ENCODE measurements at regions not wholly inside any gene's neighbourhood (a gene's known extent, or its start where the extent isn't known, plus 50 kb on each side); places are given as distances from the start of the nearest gene placed in this dataset.

DNA sequence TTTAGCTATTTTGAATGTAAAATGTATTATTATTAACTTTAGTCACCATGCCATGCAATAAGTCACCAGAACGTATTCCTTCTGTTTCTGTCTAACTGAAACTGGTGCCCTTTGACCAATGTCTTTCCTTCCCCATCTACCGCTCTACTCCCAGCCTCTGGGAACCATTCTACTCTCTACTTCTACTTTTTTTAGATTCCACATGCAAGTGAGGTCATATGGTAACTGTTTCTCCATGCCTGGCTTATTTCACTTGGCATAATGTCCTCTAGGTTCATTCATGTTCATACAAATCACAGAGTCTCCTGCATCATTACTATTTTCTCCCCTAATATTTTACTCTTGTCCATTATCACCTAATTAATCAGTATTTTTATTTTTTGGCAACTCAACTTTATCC, 160.1 kb downstream of the TMX1 start:
- no peak for DNase-seq
- H3K27ac ChIP-seq: no peak overlapping the region
- in situ Hi-C loops (cut with HindIII; ENCODE audit: low pct_ligation_motif_present, low sequenced_read_pairs): no loop called here
- no peaks in the 10 kb centered on the region for H3K27me3 ChIP-seq (replicated peaks)
- no peak overlapping the region for H3K4me3 ChIP-seq (ENCODE audit: low read depth, low read length)
- H3K36me3 ChIP-seq (replicated peaks): no peaks in the 10 kb centered on the region
- TF ChIP-seq, protein P1, sequence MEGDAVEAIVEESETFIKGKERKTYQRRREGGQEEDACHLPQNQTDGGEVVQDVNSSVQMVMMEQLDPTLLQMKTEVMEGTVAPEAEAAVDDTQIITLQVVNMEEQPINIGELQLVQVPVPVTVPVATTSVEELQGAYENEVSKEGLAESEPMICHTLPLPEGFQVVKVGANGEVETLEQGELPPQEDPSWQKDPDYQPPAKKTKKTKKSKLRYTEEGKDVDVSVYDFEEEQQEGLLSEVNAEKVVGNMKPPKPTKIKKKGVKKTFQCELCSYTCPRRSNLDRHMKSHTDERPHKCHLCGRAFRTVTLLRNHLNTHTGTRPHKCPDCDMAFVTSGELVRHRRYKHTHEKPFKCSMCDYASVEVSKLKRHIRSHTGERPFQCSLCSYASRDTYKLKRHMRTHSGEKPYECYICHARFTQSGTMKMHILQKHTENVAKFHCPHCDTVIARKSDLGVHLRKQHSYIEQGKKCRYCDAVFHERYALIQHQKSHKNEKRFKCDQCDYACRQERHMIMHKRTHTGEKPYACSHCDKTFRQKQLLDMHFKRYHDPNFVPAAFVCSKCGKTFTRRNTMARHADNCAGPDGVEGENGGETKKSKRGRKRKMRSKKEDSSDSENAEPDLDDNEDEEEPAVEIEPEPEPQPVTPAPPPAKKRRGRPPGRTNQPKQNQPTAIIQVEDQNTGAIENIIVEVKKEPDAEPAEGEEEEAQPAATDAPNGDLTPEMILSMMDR (IDR thresholded peaks at IDR 0.05; ENCODE audit: low read depth, low read length, missing control alignments): no peak

DNA sequence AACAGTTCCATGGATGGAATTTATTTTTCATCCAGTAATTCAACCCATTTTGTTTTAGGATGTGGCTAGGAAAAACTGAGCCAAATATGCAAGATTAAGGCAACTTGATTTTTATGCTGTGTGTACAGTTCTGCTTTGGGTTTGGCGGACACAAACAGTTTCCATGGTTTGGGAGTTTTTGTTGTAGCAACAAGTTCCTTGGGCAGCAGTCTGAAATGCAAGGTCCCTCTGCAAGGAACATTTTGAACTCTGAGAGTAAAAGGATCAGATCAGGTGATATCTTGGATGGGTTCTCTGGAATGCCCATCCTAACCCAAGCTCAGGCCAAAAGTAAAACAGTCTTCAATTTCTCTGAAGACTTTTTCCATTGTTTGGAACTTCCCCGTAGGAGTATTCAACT, 161.2 kb downstream of the TMX1 start:
- H3K4me3 ChIP-seq (ENCODE audit: low read depth, low read length): no peak overlapping the region
- no peaks in the 10 kb centered on the region for H3K36me3 ChIP-seq (replicated peaks)
- no peak for DNase-seq
- in situ Hi-C loops (cut with HindIII; ENCODE audit: low pct_ligation_motif_present, low sequenced_read_pairs): no loop called here
- H3K27ac ChIP-seq: no peak overlapping the region
- TF ChIP-seq, protein P1 (IDR thresholded peaks at IDR 0.05; ENCODE audit: low read depth, low read length, missing control alignments): no peak
- no peaks in the 10 kb centered on the region for H3K27me3 ChIP-seq (replicated peaks)

DNA sequence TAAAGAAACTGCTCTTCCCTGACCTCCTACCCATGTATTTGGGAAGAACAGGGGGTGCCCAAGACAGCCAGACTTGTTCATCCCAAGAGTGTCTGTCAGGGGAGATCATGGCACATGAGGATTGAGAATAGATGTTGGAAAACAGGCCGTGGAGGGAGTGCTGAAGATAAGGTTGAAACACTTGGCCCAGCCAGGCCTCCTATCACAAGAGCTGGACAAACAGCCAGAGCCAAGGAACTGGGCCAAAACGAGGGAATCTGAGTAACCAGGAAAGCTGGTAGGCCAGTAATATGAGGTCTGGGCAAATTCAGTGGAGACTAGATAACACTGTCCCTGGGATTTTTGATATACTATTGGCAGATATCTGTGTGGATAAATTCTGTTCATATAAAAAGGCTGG, 161.7 kb downstream of the TMX1 start:
- TF ChIP-seq, protein P1 (IDR thresholded peaks at IDR 0.05; ENCODE audit: low read depth, low read length, missing control alignments): no peak
- Histone ChIP-seq H3K4me3 (ENCODE audit: low read depth, low read length) (no peak overlapping the region), H3K36me3 (replicated peaks) (no peaks in the 10 kb centered on the region), H3K27ac (no peak overlapping the region), H3K27me3 (replicated peaks) (no peaks in the 10 kb centered on the region)
- in situ Hi-C loops (cut with HindIII; ENCODE audit: low pct_ligation_motif_present, low sequenced_read_pairs): no loop called here
- no peak for DNase-seq

DNA sequence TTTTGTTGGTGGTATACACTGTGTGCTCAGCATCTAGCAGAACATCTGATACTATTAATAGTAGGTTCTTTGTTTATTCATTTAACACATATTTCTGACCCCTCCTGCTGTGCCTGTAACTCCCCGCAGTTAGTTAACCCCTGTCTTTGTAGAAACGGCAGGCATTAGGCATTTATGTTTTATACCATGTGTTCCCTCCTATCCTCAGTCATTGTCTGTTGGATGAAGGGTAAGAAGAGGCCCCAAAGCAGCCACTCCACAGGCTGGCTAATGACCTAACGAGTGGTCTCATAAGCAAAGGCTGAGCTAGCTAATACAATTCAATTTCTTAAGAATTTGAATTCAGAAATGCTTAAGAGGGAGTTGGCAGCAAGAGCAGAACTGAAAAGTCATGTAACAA, 170.8 kb downstream of the TMX1 start:
- in situ Hi-C loops (cut with HindIII; ENCODE audit: low pct_ligation_motif_present, low sequenced_read_pairs): no loop called here
- TF ChIP-seq, protein P1 (IDR thresholded peaks at IDR 0.05; ENCODE audit: low read depth, low read length, missing control alignments): no peak

DNA sequence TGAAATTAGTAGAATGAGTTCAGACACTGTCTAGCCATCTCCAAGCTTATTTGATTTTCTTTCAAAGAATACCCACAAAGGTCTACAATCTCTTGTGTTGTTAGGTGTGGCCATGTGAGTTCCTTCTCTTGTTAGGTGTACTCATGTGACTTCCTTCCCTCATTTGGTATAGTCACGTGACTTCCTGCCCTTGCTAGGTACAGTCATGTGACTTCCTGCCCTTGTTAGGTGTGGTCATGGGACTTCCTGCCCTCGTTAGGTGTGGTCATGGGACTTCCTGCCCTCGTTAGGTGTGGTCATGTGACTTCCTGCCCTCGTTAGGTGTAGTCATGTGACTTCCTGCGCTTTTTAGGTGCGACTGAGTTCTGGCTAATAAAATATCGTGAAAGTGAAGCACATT, 179.6 kb downstream of the TMX1 start:
- in situ Hi-C loops (cut with HindIII; ENCODE audit: low pct_ligation_motif_present, low sequenced_read_pairs): no loop called here
- Histone ChIP-seq H3K27me3 (replicated peaks) (no peaks in the 10 kb centered on the region), H3K27ac (no peak overlapping the region), H3K36me3 (replicated peaks) (no peaks in the 10 kb centered on the region), H3K4me3 (ENCODE audit: low read depth, low read length) (no peak overlapping the region)
- no peak for DNase-seq
- TF ChIP-seq, protein P1 (IDR thresholded peaks at IDR 0.05; ENCODE audit: low read depth, low read length, missing control alignments): no peak

More for the DNA sequence above, 170.8 kb downstream of the TMX1 start:
- H3K27me3 ChIP-seq (replicated peaks): no peaks in the 10 kb centered on the region
- no peak overlapping the region for H3K4me3 ChIP-seq (ENCODE audit: low read depth, low read length)
- no peaks in the 10 kb centered on the region for H3K36me3 ChIP-seq (replicated peaks)
- no peak for DNase-seq
- no peak overlapping the region for H3K27ac ChIP-seq

DNA sequence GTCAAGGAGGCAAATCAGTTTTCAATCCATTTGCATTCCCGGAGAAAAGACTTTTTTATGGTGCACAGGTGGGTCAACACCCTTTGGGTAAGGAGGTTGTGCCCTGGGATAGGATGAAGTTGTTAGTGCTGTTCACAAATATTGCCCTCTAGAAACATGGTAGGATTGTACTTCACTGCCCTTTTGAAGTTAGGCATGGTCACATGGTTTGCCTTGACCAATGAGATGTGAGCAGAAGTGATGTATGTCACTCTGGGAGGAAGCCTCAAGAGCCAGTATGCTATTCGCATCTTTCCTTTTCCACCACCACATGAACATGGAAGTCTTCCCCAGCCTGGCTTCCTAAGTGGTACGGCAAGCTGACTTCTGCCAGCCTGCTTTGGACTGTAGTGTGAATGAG, 182.7 kb downstream of the TMX1 start:
- no peaks in the 10 kb centered on the region for H3K36me3 ChIP-seq (replicated peaks)
- H3K4me3 ChIP-seq (ENCODE audit: low read depth, low read length): no peak overlapping the region
- DNase-seq: no peak
- no peak overlapping the region for H3K27ac ChIP-seq
- no peaks in the 10 kb centered on the region for H3K27me3 ChIP-seq (replicated peaks)
- TF ChIP-seq, protein P1 (IDR thresholded peaks at IDR 0.05; ENCODE audit: low read depth, low read length, missing control alignments): no peak
- in situ Hi-C loops (cut with HindIII; ENCODE audit: low pct_ligation_motif_present, low sequenced_read_pairs): no loop called here

All from brain microvascular endothelial cell (primary cell).